ENCODE measurements at regions not wholly inside any gene's neighbourhood (a gene's known extent, or its start where the extent isn't known, plus 50 kb on each side); places are given as distances from the start of the nearest gene placed in this dataset.

- H3K4me1 ChIP-seq (ENCODE audit: control insufficient read depth, insufficient read depth, low read length) = no peaks in the 10 kb centered on the region
- ATAC-seq (no peak), DNase-seq (peak; percentile 5 to 27 (median 19))
- H3K27me3 ChIP-seq (ENCODE audit: control insufficient read depth, insufficient read depth) = no peaks in the 10 kb centered on the region
- H3K4me3 ChIP-seq (ENCODE audit: low read length) = no peak overlapping the region
- no peaks in the 10 kb centered on the region for H3K9me3 ChIP-seq (ENCODE audit: control insufficient read depth, low read length)
- H3K27ac ChIP-seq (ENCODE audit: low read length) = no peak overlapping the region
- 66% methylated on average over 39 of the region's 39 CpGs for WGBS
- intact Hi-C loops (cut with DNase I) = no loop called here
Observed at GRCh38 chr7:372932-373791, 83.2 kb downstream of the FOXL3 start.

GRCh38 chr7:373818-374705 lies 84.1 kb downstream of the FOXL3 start:
- ATAC-seq = no peak

GRCh38 chr7:374706-375311 lies 84.8 kb downstream of the FOXL3 start:
- Histone ChIP-seq H3K27me3 (ENCODE audit: control insufficient read depth, insufficient read depth) (no peaks in the 10 kb centered on the region), H3K4me3 (ENCODE audit: low read length) (no peak overlapping the region), H3K9me3 (ENCODE audit: control insufficient read depth, low read length) (no peaks in the 10 kb centered on the region), H3K27ac (ENCODE audit: low read length) (no peak overlapping the region), H3K4me1 (ENCODE audit: control insufficient read depth, insufficient read depth, low read length) (no peaks in the 10 kb centered on the region)
- intact Hi-C loops (cut with DNase I) = no loop called here
- 92% methylated on average over 31 of the region's 31 CpGs for WGBS
- ATAC-seq = no peak
- DNase-seq = peak in 1 of 3 donors; percentile 43

More at GRCh38 chr7:373818-374705, 84.1 kb downstream of the FOXL3 start:
- Histone ChIP-seq H3K4me1 (ENCODE audit: control insufficient read depth, insufficient read depth, low read length) (no peaks in the 10 kb centered on the region), H3K4me3 (ENCODE audit: low read length) (no peak overlapping the region), H3K9me3 (ENCODE audit: control insufficient read depth, low read length) (no peaks in the 10 kb centered on the region), H3K27ac (ENCODE audit: low read length) (no peak overlapping the region), H3K27me3 (ENCODE audit: control insufficient read depth, insufficient read depth) (no peaks in the 10 kb centered on the region)
- intact Hi-C loops (cut with DNase I) = no loop called here
- WGBS = 77% methylated on average over 23 of the region's 23 CpGs
- peak in 2 of 3 donors; percentile 14 to 33 for DNase-seq

- 85% methylated on average over 32 of the region's 32 CpGs for whole genome bisulfite sequencing
- Histone ChIP-seq H3K27ac (ENCODE audit: low read length) (no peak overlapping the region), H3K4me3 (ENCODE audit: low read length) (no peak overlapping the region), H3K27me3 (ENCODE audit: control insufficient read depth, insufficient read depth) (no peaks in the 10 kb centered on the region), H3K4me1 (ENCODE audit: control insufficient read depth, insufficient read depth, low read length) (no peaks in the 10 kb centered on the region), H3K9me3 (ENCODE audit: control insufficient read depth, low read length) (no peaks in the 10 kb centered on the region)
- ATAC-seq (no peak), DNase-seq (peak in 2 of 3 donors; percentile 34 to 51)
- intact Hi-C loops (cut with DNase I) = no loop called here
Observed at GRCh38 chr7:375321-375831, 85.4 kb downstream of the FOXL3 start.

- peak in 2 of 3 donors; percentile 9 to 62 for DNase-seq
- 49% methylated on average over 19 of the region's 19 CpGs for WGBS
- ATAC-seq = no peak
Observed at GRCh38 chr7:375901-376305, 85.9 kb downstream of the FOXL3 start.

GRCh38 chr7:376306-377079 lies 86.5 kb downstream of the FOXL3 start:
- Histone ChIP-seq H3K27me3 (ENCODE audit: control insufficient read depth, insufficient read depth) (no peaks in the 10 kb centered on the region), H3K4me3 (ENCODE audit: low read length) (no peak overlapping the region), H3K4me1 (ENCODE audit: control insufficient read depth, insufficient read depth, low read length) (no peaks in the 10 kb centered on the region), H3K27ac (ENCODE audit: low read length) (no peak overlapping the region), H3K9me3 (ENCODE audit: control insufficient read depth, low read length) (no peaks in the 10 kb centered on the region)
- peak in 2 of 3 donors; percentile 33 to 51 for DNase-seq
- WGBS = 64% methylated on average over 39 of the region's 39 CpGs
- no peak for ATAC-seq
- intact Hi-C loops (cut with DNase I) = no loop called here

More at GRCh38 chr7:375901-376305, 85.9 kb downstream of the FOXL3 start:
- no peaks in the 10 kb centered on the region for H3K27me3 ChIP-seq (ENCODE audit: control insufficient read depth, insufficient read depth)
- intact Hi-C loops (cut with DNase I) = no loop called here
- no peak overlapping the region for H3K4me3 ChIP-seq (ENCODE audit: low read length)
- no peaks in the 10 kb centered on the region for H3K4me1 ChIP-seq (ENCODE audit: control insufficient read depth, insufficient read depth, low read length)
- H3K9me3 ChIP-seq (ENCODE audit: control insufficient read depth, low read length) = no peaks in the 10 kb centered on the region
- H3K27ac ChIP-seq (ENCODE audit: low read length) = no peak overlapping the region

- intact Hi-C loops (cut with DNase I) = no loop called here
- Histone ChIP-seq H3K27me3 (ENCODE audit: control insufficient read depth, insufficient read depth) (no peaks in the 10 kb centered on the region), H3K27ac (ENCODE audit: low read length) (no peak overlapping the region), H3K9me3 (ENCODE audit: control insufficient read depth, low read length) (no peaks in the 10 kb centered on the region), H3K4me1 (ENCODE audit: control insufficient read depth, insufficient read depth, low read length) (no peaks in the 10 kb centered on the region), H3K4me3 (ENCODE audit: low read length) (no peak overlapping the region)
- WGBS = 76% methylated on average over 35 of the region's 35 CpGs
- ATAC-seq (no peak), DNase-seq (peak; percentile 10 to 60 (median 30))
Observed at GRCh38 chr7:377080-378040, 87.4 kb downstream of the FOXL3 start.

GRCh38 chr7:378041-378420 lies 88.1 kb downstream of the FOXL3 start:
- H3K4me1 ChIP-seq (ENCODE audit: control insufficient read depth, insufficient read depth, low read length) = no peaks in the 10 kb centered on the region
- intact Hi-C loops (cut with DNase I) = no loop called here
- ATAC-seq (no peak), DNase-seq (peak in 2 of 3 donors; percentile 30 to 36)
- WGBS = 95% methylated on average over 13 of the region's 13 CpGs
- no peak overlapping the region for H3K27ac ChIP-seq (ENCODE audit: low read length)
- no peaks in the 10 kb centered on the region for H3K9me3 ChIP-seq (ENCODE audit: control insufficient read depth, low read length)
- no peak overlapping the region for H3K4me3 ChIP-seq (ENCODE audit: low read length)
- no peaks in the 10 kb centered on the region for H3K27me3 ChIP-seq (ENCODE audit: control insufficient read depth, insufficient read depth)

- intact Hi-C loops (cut with DNase I) = no loop called here
- H3K4me1 ChIP-seq (ENCODE audit: control insufficient read depth, insufficient read depth, low read length) = no peaks in the 10 kb centered on the region
- no peak overlapping the region for H3K27ac ChIP-seq (ENCODE audit: low read length)
- WGBS = 79% methylated on average over 44 of the region's 44 CpGs
- no peak overlapping the region for H3K4me3 ChIP-seq (ENCODE audit: low read length)
- ATAC-seq = peak; percentile 27 to 34
- peak in 2 of 3 donors; percentile 50 to 65 for DNase-seq
- H3K9me3 ChIP-seq (ENCODE audit: control insufficient read depth, low read length) = no peaks in the 10 kb centered on the region
- H3K27me3 ChIP-seq (ENCODE audit: control insufficient read depth, insufficient read depth) = no peaks in the 10 kb centered on the region
Observed at GRCh38 chr7:378551-379455, 88.8 kb downstream of the FOXL3 start.

Data from right cardiac atrium (tissue), 5 donors.